GM21737 (cell line): ENCODE measurements at regions not wholly inside any gene's neighbourhood (a gene's known extent, or its start where the extent isn't known, plus 50 kb on each side); places are given as distances from the start of the nearest gene placed in this dataset.

Source experiments
- ATAC-seq: cut with Tn5 transposase; IDR thresholded peaks from one replicate; pipeline ENCODE4 v1.9.1; 2021; ENCODE audit warnings: mild to moderate bottlenecking, moderate library complexity; ENCODE audit not compliant: unreplicated experiment

DNA sequence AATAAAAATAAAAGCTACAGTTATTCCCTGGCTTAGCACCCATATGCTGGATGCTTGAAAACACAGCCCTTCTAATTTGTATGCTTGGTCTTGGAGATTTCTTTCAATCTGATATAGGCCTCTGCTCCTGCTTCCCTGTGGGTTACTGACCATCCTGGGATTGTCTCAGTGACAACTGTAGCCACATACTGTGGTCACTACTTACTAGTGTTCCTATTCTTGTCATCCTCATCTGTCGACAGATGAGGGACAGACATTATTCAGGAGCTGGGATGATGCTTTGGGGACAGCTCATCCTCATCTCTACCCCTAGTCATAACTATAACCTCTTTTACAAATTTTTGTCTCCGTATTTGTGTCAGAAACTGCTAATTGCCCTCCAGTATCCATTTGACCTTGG is 388.9 kb upstream of the MAP3K7 start:
- no peak for ATAC-seq

DNA sequence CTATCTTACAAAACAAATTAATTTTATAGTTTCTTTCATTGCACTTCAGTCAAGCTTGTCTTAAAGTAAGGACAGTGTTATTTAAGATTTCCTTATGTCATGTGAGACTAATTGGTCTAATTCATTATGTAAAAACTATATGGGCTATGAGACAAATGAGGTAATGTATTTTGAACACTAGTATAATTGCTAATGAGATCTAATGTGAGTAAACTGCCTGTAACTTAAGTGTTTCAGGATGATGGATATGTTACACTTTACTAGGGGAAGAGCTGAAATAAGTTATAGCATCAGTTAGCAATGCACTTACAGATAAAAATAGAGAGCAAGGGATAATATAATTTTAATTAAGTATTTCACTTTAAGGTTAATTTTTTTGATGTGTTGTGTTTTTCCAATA is 386.3 kb upstream of the MAP3K7 start:
- ATAC-seq, result no peak

DNA sequence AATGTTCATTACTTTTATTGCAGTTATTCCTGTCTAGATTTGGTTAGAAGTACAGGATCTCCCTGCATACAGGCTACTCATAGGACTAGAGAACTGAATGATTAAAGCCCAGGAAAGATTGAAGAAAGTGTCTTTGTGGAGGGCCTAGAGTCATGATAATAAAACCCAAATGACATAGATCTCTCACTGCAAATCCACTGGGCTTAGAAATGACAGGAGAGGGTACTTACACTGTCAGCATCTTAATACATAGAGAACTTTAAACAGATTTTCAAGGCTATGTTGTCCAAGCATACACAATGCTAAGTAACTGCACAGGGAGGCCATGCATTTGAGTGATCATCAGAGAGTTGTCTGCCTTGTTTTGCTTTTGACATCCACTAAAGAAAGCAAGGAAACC is 383.8 kb upstream of the MAP3K7 start:
- no peak for ATAC-seq

DNA sequence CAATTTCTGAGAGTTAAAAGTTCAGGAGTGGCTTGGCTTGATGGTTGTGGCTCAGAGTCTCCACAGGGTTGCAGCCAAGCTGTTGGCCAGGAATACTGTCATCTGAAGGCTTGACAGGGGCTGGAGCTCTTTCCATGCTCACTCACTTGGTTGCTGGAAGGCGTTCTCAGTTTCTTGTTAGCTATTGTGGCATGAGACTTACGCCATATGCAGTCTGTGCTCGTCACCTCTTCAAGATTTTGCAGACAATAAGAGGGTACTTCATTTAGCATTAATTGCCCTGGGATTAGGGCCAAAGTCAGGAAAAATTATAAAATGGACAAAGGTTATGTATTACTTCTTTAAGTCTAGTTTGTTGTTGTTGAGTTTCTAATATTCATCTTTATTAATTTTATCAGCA is 380.6 kb upstream of the MAP3K7 start:
- no peak for ATAC-seq

DNA sequence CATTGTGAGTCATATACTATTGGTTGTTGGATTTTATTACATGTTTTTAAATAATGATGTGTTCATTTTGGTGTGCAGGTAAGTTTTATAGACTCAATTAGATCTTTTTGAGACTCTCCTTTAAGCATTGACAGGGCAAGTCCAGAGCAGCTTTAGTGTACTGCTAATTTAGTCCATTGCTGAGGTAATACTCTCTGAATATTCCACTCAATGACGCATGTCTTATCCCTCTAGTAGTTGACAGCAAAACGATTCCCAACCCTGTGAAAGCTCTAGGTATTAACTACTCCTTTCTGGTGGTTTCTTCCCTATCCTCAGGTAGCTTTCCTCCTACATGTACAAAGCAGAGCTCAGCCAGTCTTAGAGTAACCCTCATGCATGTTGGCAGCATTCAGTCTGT is 373.5 kb upstream of the MAP3K7 start:
- no peak for ATAC-seq

DNA sequence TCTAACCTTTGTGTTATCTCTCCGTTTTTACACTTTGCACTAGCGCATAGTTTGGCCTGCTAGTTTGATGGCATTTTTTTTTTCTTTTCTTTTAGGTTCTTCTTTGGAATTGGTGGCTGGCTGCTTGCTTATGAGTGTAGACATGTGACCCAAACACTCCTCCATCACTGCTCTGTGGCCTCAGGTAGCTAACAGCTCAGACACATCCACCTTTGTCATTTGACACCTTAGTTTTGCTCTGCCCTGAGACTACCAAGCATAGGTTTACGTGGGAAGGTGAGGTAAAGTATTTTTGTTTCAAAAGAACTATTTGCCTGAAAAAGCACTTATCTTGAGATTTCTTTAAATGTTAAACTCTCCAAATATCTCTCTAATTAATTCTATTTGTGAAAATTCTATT is 368.4 kb upstream of the MAP3K7 start:
- no peak for ATAC-seq

DNA sequence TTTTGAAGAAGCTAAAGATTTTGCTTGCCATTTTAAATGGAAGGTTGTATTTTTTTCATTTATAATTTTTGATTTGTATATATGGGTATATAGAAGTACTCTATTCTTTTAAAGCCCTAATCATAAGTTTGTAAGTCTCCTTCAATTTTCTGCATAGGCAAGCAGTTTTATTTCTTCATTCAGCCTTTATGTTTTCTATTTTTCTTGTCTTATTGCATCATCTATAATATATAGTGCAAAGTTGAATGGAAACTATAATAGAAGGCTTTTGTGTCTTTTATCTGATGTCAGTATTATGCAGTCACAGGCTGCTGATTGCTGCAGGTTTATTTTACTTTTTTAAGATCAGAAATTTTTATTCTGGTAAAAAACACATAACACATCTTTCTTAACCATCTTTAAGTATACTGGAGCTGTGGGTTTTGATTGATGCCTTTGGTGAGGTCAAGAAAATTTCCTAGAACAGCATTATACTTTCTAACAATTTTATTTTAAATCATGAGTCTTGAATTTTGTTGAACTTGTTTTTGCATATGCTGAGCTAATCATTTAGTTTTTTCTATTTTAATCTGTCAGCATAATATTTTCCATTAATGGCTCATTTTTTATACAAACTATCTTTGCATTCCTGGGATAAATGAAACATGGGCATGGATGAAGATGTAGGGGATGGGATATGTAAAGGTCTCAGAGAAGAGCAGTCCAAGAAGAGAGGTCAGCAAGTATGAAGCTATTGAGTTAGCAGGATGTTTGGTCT is 366.7 kb upstream of the MAP3K7 start:
- no peak for ATAC-seq

DNA sequence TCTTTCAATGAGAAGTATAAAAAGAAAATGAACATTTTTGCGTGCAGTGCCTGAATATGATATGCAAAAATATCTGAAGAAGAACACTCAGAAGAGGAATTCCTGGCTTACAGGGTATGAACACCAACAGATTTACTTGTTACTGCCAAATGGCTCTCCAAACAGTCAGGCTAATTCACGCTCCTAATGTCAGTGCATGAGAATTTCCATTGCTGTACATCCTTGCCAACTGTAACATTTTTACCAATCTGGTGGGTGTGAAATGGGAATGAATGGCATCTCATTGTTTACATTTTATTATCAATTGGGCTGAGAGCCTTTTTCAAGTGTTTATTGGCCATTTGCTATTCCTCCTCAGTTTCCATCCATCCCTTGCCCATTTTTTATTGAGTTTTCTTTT is 365.3 kb upstream of the MAP3K7 start:
- no peak for ATAC-seq

DNA sequence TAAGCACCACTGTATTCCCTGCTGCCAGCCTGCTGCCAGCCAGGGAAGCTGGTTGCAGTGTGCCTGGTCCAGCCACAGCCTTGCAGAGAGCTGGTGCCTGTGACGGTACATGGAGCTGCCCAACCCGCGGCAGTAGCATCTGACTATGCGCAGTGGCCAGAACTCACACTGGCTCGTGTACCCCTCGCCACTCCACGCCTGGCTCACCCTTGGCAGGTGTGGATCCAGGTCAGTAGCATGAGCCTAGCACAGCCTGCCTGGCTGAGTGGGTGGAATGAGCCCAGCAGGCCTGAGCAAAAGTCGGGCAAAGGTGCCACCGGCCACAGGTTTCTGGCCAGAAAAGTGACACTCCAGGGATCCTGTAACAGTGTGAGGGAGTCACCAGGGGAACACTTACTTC is 361.7 kb upstream of the MAP3K7 start:
- no peak for ATAC-seq

DNA sequence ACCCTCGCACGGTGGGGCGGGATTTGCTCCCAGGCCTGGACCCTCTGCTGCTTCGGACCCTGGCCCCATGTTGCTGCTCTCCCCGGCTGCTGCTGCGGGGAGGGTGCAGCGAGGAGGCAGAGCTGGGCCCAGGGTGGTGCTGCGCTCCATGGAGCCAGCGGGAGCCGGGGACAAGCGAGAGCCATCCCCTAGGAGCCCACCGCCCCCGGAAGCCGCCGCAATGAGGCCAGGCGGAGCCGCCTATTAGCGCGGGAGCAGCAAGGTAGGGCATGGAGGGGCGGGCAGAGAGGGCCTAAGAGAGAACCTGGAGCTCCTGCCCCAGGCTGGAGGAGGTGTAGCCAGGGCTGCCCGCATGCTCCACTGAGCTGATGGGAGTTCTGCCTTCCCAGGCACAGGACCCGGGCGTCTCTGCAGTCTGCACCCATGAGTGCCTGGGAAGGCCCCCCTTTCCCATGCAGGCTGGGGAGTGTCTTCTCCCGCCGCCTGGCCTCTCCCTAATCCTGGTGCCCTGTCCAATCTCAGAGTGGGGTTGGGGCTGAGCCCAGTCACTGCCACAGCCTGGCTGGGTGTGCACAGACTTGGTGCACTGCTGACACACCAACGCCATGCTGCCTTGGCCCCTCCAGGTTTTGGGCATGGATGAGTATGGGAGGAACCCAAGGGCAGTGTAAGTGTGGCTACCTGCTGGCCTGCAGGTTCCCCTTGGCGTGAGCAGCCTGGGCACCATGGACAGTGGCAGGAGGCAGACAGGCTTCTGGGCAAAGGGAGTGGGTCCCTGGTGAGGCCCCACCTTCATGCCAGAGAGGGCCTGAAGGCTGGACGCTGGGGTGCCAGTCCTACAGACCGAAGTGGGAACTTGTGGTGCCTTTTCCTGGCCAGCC is 360.6 kb upstream of the MAP3K7 start:
- ATAC-seq, result no peak

DNA sequence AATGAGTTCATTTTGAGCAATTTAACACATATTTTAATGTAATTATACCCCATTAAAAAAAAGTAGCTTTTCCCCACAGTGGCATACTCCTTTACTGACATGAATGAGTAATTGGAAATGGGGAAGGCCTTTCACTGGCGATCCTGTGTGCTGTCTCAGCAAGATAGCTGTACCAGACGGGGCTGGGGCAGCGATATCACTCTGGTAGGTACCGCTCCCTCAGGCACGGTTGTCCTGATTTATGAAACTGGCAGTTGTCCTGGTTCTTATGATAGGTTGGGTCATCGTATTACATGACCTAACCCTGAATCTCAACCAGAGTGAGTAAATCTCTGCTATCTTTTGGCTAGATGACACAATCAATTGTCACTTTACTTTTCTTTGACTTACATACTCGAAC is 355.0 kb upstream of the MAP3K7 start:
- ATAC-seq, result no peak

DNA sequence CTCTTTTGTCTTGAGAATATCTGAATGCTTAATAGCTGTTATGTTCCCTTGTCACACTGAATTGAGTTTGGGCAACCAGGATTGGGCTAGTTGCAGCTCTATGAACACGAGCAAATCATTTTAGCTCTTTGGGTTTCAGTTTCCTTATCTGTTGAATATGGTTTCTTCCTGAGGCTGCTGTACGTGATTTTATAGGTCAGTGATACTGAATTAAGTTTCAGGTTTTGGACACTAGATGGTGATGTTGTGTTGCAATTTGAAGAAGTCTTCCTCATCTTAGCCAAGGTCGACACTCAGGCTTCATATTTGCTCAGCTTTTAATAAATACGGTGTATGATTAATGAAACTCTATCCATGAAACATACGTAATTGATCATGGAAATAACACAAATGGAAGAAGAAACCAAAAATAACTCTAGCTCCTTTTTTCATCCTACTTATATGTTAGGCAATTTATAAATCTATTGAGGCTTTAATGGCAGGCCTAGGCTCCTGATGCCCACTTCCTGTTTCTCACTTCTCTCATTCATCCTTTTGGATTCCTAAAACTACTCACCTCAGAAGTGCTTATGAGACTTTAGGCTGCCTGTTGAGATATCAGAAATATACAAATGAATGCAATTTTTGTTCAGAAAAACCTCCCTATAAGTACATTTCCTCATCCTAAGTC is 354.1 kb upstream of the MAP3K7 start:
- peak; percentile 96 for ATAC-seq

DNA sequence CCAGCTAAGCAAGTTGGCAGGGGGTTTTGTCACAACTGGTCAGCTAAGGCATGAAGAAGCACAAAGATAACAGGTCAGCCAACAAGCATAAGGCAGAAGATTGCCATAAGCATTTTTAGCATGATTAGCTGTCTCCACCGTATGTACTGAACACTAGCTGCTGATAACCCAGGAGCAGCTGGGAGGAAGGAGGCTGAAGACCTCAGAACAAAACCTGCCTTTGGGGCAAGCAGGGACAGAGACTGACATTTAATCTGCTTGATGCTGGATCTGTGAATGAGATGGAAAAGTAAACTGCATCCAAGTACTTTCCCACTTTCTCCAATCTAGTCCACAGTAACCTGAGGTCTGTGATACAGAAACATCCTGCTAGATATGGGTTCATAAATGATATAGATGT is 353.0 kb upstream of the MAP3K7 start:
- no peak for ATAC-seq

DNA sequence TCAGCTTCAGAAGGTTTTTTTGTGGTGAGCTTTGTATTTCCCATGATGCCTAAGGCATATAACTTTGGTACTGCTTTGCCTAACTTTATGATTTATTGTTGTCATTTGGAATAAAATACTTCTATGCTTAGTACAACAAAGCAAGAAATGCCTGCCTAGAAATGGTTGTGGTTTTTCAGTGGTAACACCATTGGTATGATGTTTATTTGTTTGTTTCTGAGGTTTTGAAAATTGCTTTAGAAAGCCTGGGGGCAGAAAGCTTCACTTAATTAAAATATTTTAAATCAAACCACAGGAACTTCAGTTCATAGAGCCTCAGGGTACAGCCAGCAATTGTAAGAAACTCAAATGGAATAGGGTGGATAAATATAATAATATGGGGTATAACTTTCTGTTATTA is 351.2 kb upstream of the MAP3K7 start:
- no peak for ATAC-seq

DNA sequence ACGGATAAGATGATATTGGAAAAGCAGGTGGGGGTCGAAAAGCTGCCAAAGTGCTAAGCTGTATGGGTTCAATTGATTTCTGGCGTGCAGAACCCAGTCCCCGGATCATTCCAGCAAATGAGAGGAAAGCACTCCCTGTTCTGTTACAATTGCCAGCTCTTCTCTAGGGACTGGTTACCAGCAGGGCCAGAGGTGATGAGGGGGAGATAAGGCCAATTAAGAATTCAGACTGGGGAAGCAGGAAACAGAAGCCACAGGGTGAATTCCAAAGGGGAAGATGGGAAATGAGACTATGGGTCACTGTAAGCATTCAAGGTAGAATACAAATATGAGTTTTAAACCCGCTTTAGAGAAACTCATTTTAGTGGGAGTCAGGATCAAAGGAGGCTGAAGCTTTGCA is 349.4 kb upstream of the MAP3K7 start:
- no peak for ATAC-seq

DNA sequence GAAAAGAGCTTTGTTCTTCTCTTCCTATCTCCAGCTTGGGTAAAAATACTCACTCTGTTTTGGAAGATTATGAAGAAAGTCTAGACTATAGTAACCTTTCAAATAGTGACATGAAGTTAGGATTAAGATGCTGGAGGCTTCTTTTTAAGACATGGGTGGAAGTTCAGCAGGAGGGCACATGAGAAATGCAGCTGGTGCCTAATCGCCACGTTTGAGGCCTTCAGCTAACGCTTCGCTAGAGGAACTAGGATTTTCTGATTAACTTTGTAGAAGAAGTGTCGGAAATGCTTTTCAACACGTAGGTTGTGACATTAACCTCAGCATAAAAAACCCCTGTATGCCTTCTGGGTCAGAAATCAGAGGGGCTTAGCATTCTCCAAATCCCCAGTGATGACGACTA is 348.1 kb upstream of the MAP3K7 start:
- no peak for ATAC-seq

DNA sequence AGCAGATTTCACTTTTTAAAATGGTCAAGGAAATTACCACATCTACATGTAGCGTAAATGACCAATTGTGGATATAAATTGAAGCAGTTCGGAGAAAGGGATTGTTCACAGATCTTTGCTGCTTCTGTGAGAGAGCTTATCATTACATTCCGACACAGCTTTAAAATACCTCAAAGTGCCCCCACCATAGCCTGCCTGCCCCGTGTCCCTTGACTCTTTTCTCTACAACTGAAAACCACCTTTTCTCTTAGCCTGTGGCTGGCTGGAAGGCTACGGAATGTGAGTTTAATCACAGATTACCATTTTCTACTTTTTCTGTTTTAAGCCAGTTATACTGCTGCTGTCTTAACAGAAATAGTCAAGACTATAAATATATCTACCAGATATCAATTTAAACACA is 347.2 kb upstream of the MAP3K7 start:
- ATAC-seq, result no peak

DNA sequence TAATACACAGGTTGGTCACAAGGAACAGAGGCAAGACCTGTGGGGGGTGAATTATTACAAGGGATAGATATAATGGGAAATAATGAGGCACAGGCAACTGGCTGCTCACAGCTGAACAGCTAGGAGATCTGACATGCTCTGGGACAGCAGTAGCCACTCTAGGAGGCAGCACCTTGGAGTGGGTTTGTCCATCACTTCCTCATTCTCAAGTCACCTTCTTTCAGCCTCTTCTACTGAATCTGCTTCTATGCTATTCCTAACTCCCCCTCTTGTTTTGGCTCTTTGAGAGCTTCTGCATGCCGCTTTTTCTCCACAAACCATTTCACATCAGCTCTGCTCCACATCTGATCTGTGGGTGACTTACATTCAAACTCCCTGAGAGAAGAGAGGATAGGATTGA is 345.5 kb upstream of the MAP3K7 start:
- no peak for ATAC-seq

DNA sequence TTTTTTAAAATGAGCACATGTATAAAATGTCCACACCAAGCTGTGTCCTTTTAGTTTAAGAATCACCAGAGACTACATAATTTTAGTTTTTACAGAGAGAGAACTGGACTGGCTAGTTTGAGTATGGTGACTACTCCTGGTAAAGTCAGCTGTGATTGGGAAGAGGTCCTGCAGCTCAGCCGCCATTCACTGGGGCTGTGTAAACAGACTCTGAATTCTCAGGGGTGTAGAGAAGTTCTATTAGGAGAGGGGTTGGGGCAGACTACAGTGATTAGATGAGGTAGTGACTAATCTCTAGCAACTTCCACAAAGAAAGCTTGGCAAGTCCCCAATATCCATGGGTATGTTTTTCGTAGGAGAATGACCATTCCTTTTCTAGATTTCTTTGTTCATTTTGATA is 341.2 kb upstream of the MAP3K7 start:
- ATAC-seq, result no peak

DNA sequence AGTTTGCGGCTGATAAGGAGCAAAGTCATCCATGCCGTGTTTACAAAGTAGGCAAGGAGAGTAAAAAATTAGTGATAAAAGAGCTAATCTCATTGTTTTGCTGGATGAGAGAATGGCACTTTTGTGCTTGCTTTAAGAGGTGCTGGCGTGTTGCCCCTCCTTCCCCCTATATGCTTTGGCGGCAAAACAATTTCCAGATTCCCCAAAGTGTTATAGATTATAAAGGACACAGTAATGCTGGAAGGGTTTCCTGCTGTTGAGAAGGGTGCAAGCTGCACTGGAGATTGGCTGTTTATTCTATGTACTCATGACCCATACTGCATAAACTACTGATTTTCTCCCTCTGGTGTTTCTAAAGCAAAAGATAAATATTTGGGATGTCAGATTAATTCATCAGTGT is 338.9 kb upstream of the MAP3K7 start:
- ATAC-seq, result no peak

DNA sequence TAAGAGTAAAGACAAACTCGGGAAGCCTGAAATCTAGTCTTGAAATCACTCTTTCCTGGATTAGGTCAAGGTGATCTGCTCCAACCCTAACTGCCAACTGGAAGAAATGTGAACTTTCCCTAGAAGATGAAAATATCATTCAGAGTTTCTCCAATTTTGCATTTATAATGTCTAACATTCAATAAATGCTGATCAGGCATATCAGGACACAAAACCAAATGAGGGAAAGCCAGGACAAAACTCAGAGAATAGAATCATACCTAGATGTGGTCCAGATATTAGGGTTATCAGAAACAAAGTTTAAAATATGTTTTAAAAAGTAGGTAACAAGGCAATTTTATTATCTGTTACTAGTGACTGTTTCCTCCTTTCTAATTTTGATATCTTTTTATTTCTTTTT is 335.5 kb upstream of the MAP3K7 start:
- no peak for ATAC-seq

DNA sequence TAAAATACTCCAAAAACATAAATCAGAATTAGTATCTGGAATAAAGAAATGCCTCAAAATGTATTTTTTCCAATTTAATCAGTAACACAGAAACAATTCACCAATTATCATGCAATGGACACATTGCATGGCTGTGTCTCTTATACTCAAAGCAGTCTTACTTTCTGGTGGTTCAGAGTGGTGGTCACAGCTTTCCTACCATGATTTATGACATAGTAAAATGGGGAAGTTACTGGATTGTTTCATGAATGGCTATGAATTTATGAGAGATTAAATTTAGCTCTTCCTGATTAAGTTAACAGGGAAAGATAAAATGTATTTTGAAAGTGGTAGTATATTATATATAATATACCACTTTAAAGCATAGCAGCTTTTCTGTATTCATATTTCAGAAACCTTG is 331.5 kb upstream of the MAP3K7 start:
- no peak for ATAC-seq
